CD4-positive, alpha-beta memory T cell (primary cell): ENCODE measurements at regions not wholly inside any gene's neighbourhood (a gene's known extent, or its start where the extent isn't known, plus 50 kb on each side); places are given as distances from the start of the nearest gene placed in this dataset.
A peak's percentile ranks its signal among the peaks of the same experiment; 100 is the strongest.

Experiments
- CTCF ChIA-PET: fragments of 350-600 bp; sonication (Branson Sonifier 250); formaldehyde crosslinking; loops from one replicate; lab custom pipeline; 2021; ENCODE audit warnings: inconsistent platforms; ENCODE audit not compliant: partially characterized antibody; lab: Charles Lee
- POLR2A ChIA-PET: fragments of 350-600 bp; sonication (Branson Sonifier 250); formaldehyde crosslinking; loops from one replicate; lab custom pipeline; 2021; ENCODE audit not compliant: partially characterized antibody; lab: Charles Lee
- DNase-seq, 5 donors: peaks; one replicate each; pipeline versions ENCODE4 v3.0.0 to v3.0.0-alpha.2; 2020 to 2022; ENCODE audit warnings: mixed read lengths in 1 of 5
- H3K27ac ChIP-seq: one replicate; pipeline ENCODE4 v1.7.0; 2013; ENCODE audit warnings: low read depth, low read length
- H3K27me3 ChIP-seq: 2 replicates; pipeline ENCODE4 v1.7.0; 2013; ENCODE audit warnings: mild to moderate bottlenecking, low read length, moderate library complexity; ENCODE audit not compliant: insufficient read depth
- H3K36me3 ChIP-seq: 2 replicates; pipeline ENCODE4 v1.7.0; 2013; ENCODE audit warnings: mild to moderate bottlenecking, low read length, moderate library complexity; ENCODE audit not compliant: insufficient read depth
- H3K4me1 ChIP-seq: 2 replicates; pipeline ENCODE4 v1.7.0; 2013; ENCODE audit warnings: mild to moderate bottlenecking, low read length, moderate library complexity; ENCODE audit not compliant: insufficient read depth
- H3K4me3 ChIP-seq, 2 donors: one replicate each; pipeline ENCODE4 v1.7.0; 2013; ENCODE audit warnings: low read length in 2 of 2, mild to moderate bottlenecking in 1 of 2
- H3K9me3 ChIP-seq, 2 donors: one replicate each; pipeline ENCODE4 v1.7.0; 2013; ENCODE audit warnings: low read length in 2 of 2, control low read depth in 1 of 2; ENCODE audit not compliant: control insufficient read depth in 1 of 2
- H3K27ac Mint-ChIP-seq, 7 donors: one replicate each; pipeline ENCODE4 v1.8.0; 2020 to 2021; ENCODE audit warnings: mixed read lengths in 7 of 7, mild to moderate bottlenecking in 6 of 7, inconsistent platforms in 3 of 7, moderate library complexity in 3 of 7
- H3K27me3 Mint-ChIP-seq, 2 donors: one replicate each; pipeline ENCODE4 v1.8.0; 2020 to 2021; ENCODE audit warnings: mixed read lengths in 2 of 2
- H3K36me3 Mint-ChIP-seq, 2 donors: one replicate each; pipeline ENCODE4 v1.8.0; 2020 to 2021; ENCODE audit warnings: mixed read lengths in 2 of 2, inconsistent platforms in 1 of 2, mild to moderate bottlenecking in 1 of 2
- H3K4me1 Mint-ChIP-seq, 4 donors: one replicate each; pipeline ENCODE4 v1.8.0; 2020 to 2021; ENCODE audit warnings: mixed read lengths in 4 of 4, mild to moderate bottlenecking in 1 of 4
- H3K4me3 Mint-ChIP-seq, 8 donors: one replicate each; pipeline ENCODE4 v1.8.0; 2020 to 2021; ENCODE audit warnings: mixed read lengths in 8 of 8, mild to moderate bottlenecking in 7 of 8, moderate library complexity in 6 of 8, inconsistent platforms in 3 of 8
- H3K9me3 Mint-ChIP-seq, 8 donors: one replicate each; pipeline ENCODE4 v1.8.0; 2020 to 2021; ENCODE audit warnings: mixed read lengths in 8 of 8, mild to moderate bottlenecking in 5 of 8, inconsistent platforms in 3 of 8, moderate library complexity in 1 of 8
- intact Hi-C: fragments of 100-400 bp; cut with micrococcal nuclease; formaldehyde crosslinking; loops from one replicate; pipeline ENCODE4 v1.15.1; 2023

DNA sequence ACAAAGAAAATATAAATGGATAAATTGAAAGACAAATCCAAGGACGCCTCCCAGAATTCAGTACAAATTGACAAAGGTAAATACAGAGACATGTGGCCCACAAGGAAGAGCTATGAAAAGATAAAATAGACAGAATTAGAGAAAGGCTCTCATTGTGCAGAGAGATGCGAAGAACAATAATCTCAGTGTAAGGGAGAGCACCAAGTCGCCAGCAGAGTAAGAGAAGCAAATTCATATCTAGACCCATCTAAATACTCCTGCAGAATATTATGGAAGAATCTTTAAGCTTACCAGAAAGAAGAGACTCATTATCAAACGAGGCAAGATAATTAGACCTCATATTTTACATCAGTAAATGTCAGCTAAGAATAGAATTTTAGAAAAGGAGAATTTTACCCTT, 101.7 kb upstream of the ITGA1 start:
- Histone ChIP-seq H3K4me3 (no peak overlapping the region), H3K27ac (no peak overlapping the region), H3K36me3 (no peaks in the 10 kb centered on the region), H3K27me3 (no peaks in the 10 kb centered on the region), H3K9me3 (no peaks in the 10 kb centered on the region), H3K4me1 (no peaks in the 10 kb centered on the region)
- POLR2A ChIA-PET: no interaction called here
- no peak overlapping the region for H3K4me3 Mint-ChIP-seq
- H3K27ac Mint-ChIP-seq: no peak overlapping the region
- intact Hi-C loops: no loop called here
- no peak for DNase-seq
- no peaks in the 10 kb centered on the region for H3K27me3 Mint-ChIP-seq
- H3K9me3 Mint-ChIP-seq: no peaks in the 10 kb centered on the region
- no peaks in the 10 kb centered on the region for H3K36me3 Mint-ChIP-seq
- no peaks in the 10 kb centered on the region for H3K4me1 Mint-ChIP-seq
- CTCF ChIA-PET: interaction anchor here (0.7 to 1.6 kb wide), 7 partner anchors 7 to 230 kb away, joined by 3 to 6 read pairs (median 3); no protein-coding TSS in a partner anchor

DNA sequence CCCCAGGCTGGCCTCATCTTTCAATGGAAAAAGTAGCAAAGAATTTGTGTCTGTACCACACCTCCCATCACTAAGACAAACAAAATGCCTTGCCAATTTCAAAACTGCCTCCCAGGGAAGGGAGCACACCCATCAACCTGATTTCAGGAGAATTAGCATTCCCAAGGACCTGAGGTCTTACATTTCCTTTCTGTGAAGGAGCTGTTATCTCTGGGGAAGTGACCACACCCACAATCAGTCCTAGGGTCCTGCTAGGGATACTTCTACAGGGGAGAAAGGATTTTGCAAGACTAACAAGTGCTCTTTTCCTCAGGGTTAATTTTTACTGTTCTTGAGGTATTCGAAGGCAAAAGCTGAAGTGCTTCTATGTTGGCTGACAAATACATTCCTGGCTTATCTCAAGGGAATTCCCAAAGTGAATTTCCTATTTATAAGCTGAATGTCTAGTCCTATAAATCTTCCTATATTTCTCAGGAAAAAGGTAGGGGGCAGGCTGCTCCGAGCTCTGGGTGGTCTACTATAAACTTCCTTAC, 97.4 kb upstream of the ITGA1 start:
- peaks cover 4 to 7% (median 5%) of the 10 kb centered on the region in 4 donors for H3K4me1 Mint-ChIP-seq
- CTCF ChIA-PET: interaction anchor here (0.7 to 7.1 kb wide), 9 partner anchors 9 to 253 kb away, joined by 3 to 93 read pairs (median 4); partner anchors contain the start of genes ITGA1 and PELO
- intact Hi-C loops: no loop called here

DNA sequence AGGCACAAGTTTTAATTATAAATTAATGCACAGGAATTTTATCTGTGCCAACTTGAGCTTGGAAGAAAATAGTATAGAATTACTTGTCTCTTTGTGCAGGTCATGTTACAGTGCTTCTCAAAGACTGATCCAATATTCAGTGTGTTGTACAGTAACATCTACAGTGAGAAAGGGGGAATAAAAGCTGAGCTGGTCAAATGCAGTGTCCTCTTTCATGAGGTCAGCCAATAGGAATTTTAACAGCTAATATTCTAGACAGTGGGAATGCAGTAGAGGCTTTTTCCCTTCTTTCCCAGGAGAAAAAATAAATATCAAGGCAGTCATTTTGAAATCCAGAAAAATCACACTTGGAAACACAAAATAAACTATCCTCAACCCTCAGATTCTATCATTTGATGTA, 95.7 kb upstream of the ITGA1 start:
- H3K4me1 Mint-ChIP-seq: peaks cover 4 to 7% (median 5%) of the 10 kb centered on the region in 4 donors
- POLR2A ChIA-PET: interaction anchor here (0.8 to 2.6 kb wide), 2 partner anchors 33 to 107 kb away, joined by 3 to 9 read pairs; no protein-coding TSS in a partner anchor
- intact Hi-C loops: loop anchor here (2.0 kb wide), 1 partner anchor 51 kb away; no protein-coding TSS in a partner anchor

More for the DNA sequence above, 97.4 kb upstream of the ITGA1 start:
- no peak for DNase-seq
- H3K27me3 ChIP-seq: no peaks in the 10 kb centered on the region
- H3K9me3 Mint-ChIP-seq: no peaks in the 10 kb centered on the region
- H3K4me3 ChIP-seq: no peak overlapping the region
- no peaks in the 10 kb centered on the region for H3K4me1 ChIP-seq
- H3K27ac ChIP-seq: no peak overlapping the region
- H3K36me3 ChIP-seq: no peaks in the 10 kb centered on the region
- POLR2A ChIA-PET: no interaction called here
- no peaks in the 10 kb centered on the region for H3K27me3 Mint-ChIP-seq
- H3K9me3 ChIP-seq: no peaks in the 10 kb centered on the region
- peak overlapping the region in 1 of 7 donors; percentile 30 for H3K27ac Mint-ChIP-seq
- H3K36me3 Mint-ChIP-seq: no peaks in the 10 kb centered on the region
- no peak overlapping the region for H3K4me3 Mint-ChIP-seq

DNA sequence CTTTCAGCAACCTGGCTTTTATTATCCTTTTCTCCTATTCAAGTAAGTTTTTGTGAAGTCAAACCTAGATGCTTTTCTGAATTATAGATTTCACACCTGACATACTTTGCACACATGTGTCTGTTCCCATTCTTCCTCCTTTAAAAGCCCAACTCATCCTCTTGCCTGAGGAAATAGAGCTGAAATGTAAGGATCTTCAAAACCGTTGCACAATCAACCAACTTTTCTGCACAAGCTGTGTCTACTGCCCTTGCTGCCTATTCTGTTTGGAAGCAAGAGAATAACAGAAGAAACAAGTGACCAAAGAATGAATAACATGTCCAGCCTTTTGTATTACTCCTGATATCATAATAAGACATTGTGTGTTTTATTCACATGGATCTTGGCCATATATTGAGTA, 95.1 kb upstream of the ITGA1 start:
- H3K4me3 ChIP-seq: no peak overlapping the region
- DNase-seq: no peak
- H3K4me3 Mint-ChIP-seq: no peak overlapping the region
- no peaks in the 10 kb centered on the region for H3K36me3 Mint-ChIP-seq
- H3K9me3 Mint-ChIP-seq: no peaks in the 10 kb centered on the region
- intact Hi-C loops: loop anchor here (1.0 to 2.0 kb wide), 4 partner anchors 50 to 223 kb away; partner anchors contain the start of genes ITGA1 and PELO
- H3K27ac ChIP-seq: no peak overlapping the region
- no peaks in the 10 kb centered on the region for H3K27me3 Mint-ChIP-seq
- H3K27ac Mint-ChIP-seq: peak overlapping the region in 1 of 7 donors; percentile 30
- H3K27me3 ChIP-seq: no peaks in the 10 kb centered on the region
- H3K4me1 ChIP-seq: no peaks in the 10 kb centered on the region
- POLR2A ChIA-PET: interaction anchor here (0.8 to 2.6 kb wide), 3 partner anchors 32 to 107 kb away, joined by 3 to 9 read pairs (median 6); partner anchors contain the start of genes ITGA1 and PELO
- no peaks in the 10 kb centered on the region for H3K36me3 ChIP-seq
- peaks cover 4 to 7% (median 5%) of the 10 kb centered on the region in 4 donors for H3K4me1 Mint-ChIP-seq
- CTCF ChIA-PET: interaction anchor here (0.6 to 7.1 kb wide), 38 partner anchors 7 to 245 kb away, joined by 3 to 93 read pairs (median 5); partner anchors contain the start of genes ITGA1 and PELO
- H3K9me3 ChIP-seq: no peaks in the 10 kb centered on the region

More for the DNA sequence above, 95.7 kb upstream of the ITGA1 start:
- Mint-ChIP-seq H3K9me3 (no peaks in the 10 kb centered on the region), H3K36me3 (no peaks in the 10 kb centered on the region), H3K27ac (no peak overlapping the region), H3K27me3 (no peaks in the 10 kb centered on the region), H3K4me3 (no peak overlapping the region)
- Histone ChIP-seq H3K27me3 (no peaks in the 10 kb centered on the region), H3K36me3 (no peaks in the 10 kb centered on the region), H3K27ac (no peak overlapping the region), H3K4me3 (no peak overlapping the region), H3K4me1 (no peaks in the 10 kb centered on the region), H3K9me3 (no peaks in the 10 kb centered on the region)
- CTCF ChIA-PET: interaction anchor here (1.6 to 7.1 kb wide), 17 partner anchors 18 to 240 kb away, joined by 3 to 93 read pairs (median 6); partner anchors contain the start of genes ITGA1 and PELO
- no peak for DNase-seq

DNA sequence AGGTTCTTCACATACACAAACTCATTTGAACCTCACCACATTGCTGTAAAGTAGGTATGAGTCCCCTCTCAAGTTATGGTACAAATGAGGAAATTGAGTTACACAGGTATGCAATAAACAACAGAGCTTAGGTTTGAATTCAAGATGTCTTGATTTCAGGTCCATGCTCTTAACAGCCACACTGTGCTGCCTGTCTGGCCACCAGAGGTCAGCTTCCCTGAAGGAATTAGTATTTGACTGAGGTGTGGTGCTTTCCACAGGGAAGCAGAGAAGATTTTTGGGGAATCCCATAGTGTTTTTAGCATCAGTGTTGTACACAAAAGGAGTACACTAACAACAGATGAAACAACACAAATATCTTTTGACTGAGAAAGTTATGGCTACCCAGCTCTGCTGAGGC, 94.4 kb upstream of the ITGA1 start:
- Histone ChIP-seq H3K4me1 (no peaks in the 10 kb centered on the region), H3K9me3 (no peaks in the 10 kb centered on the region), H3K27me3 (no peaks in the 10 kb centered on the region), H3K36me3 (no peaks in the 10 kb centered on the region), H3K27ac (no peak overlapping the region), H3K4me3 (no peak overlapping the region)
- Mint-ChIP-seq H3K27ac (no peak overlapping the region), H3K27me3 (no peaks in the 10 kb centered on the region), H3K4me1 (peaks cover 4 to 7% (median 5%) of the 10 kb centered on the region in 4 donors), H3K4me3 (no peak overlapping the region), H3K36me3 (no peaks in the 10 kb centered on the region), H3K9me3 (no peaks in the 10 kb centered on the region)
- peak in 4 of 5 donors; percentile 23 to 32 (median 28) for DNase-seq
- ChIA-PET POLR2A (interaction anchor here (1.1 to 2.6 kb wide), 3 partner anchors 14 to 106 kb away, joined by 3 to 9 read pairs (median 6); partner anchors contain the start of genes ITGA1 and PELO), CTCF (interaction anchor here (0.6 to 7.1 kb wide), 42 partner anchors 8 to 245 kb away, joined by 3 to 93 read pairs (median 5); partner anchors contain the start of genes ITGA1 and PELO)
- intact Hi-C loops: loop anchor here (1.0 to 2.0 kb wide), 4 partner anchors 50 to 222 kb away; partner anchors contain the start of genes ITGA1 and PELO

DNA sequence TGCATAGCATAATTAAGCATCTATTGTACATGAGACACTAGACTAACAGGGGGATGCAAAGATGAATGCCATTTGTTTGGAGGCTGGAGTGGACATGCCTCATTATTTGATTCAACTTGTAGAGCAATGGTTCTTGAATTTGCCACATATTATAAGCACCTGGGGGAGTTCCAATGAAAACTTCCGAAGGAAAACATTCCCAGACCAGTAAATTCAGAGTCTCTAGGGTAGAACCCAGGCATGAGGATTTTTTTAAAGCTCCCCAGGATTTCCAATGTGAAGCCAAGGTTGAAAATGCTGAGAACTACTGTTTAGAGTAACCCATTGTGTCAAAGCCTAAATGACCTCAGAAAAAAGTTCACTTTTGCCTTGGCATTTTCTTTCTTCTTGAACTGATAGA, 93.9 kb upstream of the ITGA1 start:
- H3K4me3 Mint-ChIP-seq: no peak overlapping the region
- H3K36me3 ChIP-seq: no peaks in the 10 kb centered on the region
- H3K27ac ChIP-seq: no peak overlapping the region
- peak overlapping the region in 1 of 7 donors; percentile 37 for H3K27ac Mint-ChIP-seq
- H3K4me1 Mint-ChIP-seq: peaks cover 4 to 7% (median 5%) of the 10 kb centered on the region in 4 donors
- intact Hi-C loops: loop anchor here (1.0 to 2.0 kb wide), 4 partner anchors 49 to 221 kb away; partner anchors contain the start of genes ITGA1 and PELO
- H3K27me3 ChIP-seq: no peaks in the 10 kb centered on the region
- no peaks in the 10 kb centered on the region for H3K9me3 ChIP-seq
- no peak for DNase-seq
- no peaks in the 10 kb centered on the region for H3K4me1 ChIP-seq
- H3K9me3 Mint-ChIP-seq: no peaks in the 10 kb centered on the region
- H3K4me3 ChIP-seq: no peak overlapping the region
- POLR2A ChIA-PET: interaction anchor here (1.1 to 2.6 kb wide), 3 partner anchors 13 to 105 kb away, joined by 3 to 9 read pairs (median 6); partner anchors contain the start of genes ITGA1 and PELO
- CTCF ChIA-PET: interaction anchor here (0.8 to 7.1 kb wide), 38 partner anchors 9 to 244 kb away, joined by 3 to 93 read pairs (median 5); partner anchors contain the start of genes ITGA1 and PELO
- no peaks in the 10 kb centered on the region for H3K36me3 Mint-ChIP-seq
- H3K27me3 Mint-ChIP-seq: no peaks in the 10 kb centered on the region

DNA sequence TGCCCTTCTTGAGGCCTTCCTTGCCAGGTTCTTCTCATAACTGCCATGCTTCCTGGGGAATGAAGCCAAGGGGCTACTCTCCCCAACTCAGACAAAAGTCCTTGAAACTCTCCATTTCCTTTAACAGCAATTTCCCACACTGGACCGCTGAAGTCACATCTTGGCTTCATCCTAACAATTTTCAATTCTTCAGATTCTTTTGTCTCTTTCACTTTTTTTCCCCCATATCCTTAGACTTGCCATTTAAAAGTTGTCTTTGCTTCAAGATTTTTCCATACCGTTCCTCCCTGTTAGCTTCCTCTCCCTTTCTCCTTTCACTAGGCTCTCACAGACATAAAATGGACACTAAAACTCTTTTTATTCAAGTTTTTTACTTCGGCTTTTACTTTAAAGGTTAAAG, 93.1 kb upstream of the ITGA1 start:
- H3K36me3 Mint-ChIP-seq: no peaks in the 10 kb centered on the region
- Histone ChIP-seq H3K27me3 (no peaks in the 10 kb centered on the region), H3K4me3 (no peak overlapping the region), H3K4me1 (no peaks in the 10 kb centered on the region), H3K36me3 (no peaks in the 10 kb centered on the region), H3K9me3 (no peaks in the 10 kb centered on the region), H3K27ac (no peak overlapping the region)
- H3K9me3 Mint-ChIP-seq: no peaks in the 10 kb centered on the region
- ChIA-PET CTCF (interaction anchor here (1.6 to 7.1 kb wide), 6 partner anchors 30 to 220 kb away, joined by 4 to 93 read pairs (median 13); partner anchors contain the start of genes ITGA1 and PELO), POLR2A (interaction anchor here (0.8 to 1.1 kb wide), 2 partner anchors 12 to 105 kb away, joined by 3 read pairs; no protein-coding TSS in a partner anchor)
- H3K4me3 Mint-ChIP-seq: no peak overlapping the region
- no peak for DNase-seq
- no peak overlapping the region for H3K27ac Mint-ChIP-seq
- intact Hi-C loops: no loop called here
- H3K4me1 Mint-ChIP-seq: peaks cover 4 to 7% (median 5%) of the 10 kb centered on the region in 4 donors
- no peaks in the 10 kb centered on the region for H3K27me3 Mint-ChIP-seq
